ENCODE measurements at regions not wholly inside any gene's neighbourhood (a gene's known extent, or its start where the extent isn't known, plus 50 kb on each side); places are given as distances from the start of the nearest gene placed in this dataset.

GRCh38 chr12:4036671-4037271, 163.6 kb upstream of the PARP11 start:
- H3K27ac ChIP-seq = no peak overlapping the region
- DNase-seq (ENCODE audit: low spot score) = no peak
- 95% methylated on average over 9 of the region's 9 CpGs for WGBS
- H3K4me1 ChIP-seq (replicated peaks) = no peaks in the 10 kb centered on the region
- intact Hi-C loops (cut with DNase I) = loop anchor here (2.0 to 5.0 kb wide), 2 partner anchors 40 to 149 kb away; no protein-coding TSS in a partner anchor
- TF ChIP-seq CTCF (IDR thresholded peaks at IDR 0.05) (no peak), POLR2AphosphoS5 (IDR thresholded peaks at IDR 0.05) (no peak), POLR2A (IDR thresholded peaks at IDR 0.05) (no peak)
- H3K36me3 ChIP-seq = no peaks in the 10 kb centered on the region
- H3K4me3 ChIP-seq = no peak overlapping the region
- no peaks in the 10 kb centered on the region for H3K27me3 ChIP-seq (replicated peaks; ENCODE audit: insufficient read depth)
- no peaks in the 10 kb centered on the region for H3K9me3 ChIP-seq

DNA sequence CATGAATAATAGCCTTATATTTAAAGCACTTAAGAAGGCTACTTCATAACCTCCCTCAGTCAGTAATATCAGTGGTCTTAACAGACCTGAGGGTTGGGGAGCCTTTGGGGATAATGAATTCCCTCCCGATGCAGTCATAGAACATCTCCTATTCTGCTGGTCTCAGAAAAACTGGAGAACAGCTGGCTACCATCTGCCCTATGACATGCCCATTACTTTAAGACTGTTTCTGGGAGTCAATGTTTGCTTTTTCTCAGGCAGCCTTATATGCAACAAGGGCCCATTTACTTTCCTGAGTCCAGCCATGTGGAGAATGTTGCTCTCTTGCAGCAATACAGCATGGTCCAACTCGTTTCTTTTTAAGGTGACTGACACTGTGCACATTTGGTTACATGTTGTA, 161.7 kb upstream of the PARP11 start:
- Histone ChIP-seq H3K27ac (no peak overlapping the region), H3K9me3 (no peaks in the 10 kb centered on the region), H3K4me3 (no peak overlapping the region), H3K27me3 (replicated peaks; ENCODE audit: insufficient read depth) (no peaks in the 10 kb centered on the region), H3K4me1 (replicated peaks) (no peaks in the 10 kb centered on the region), H3K36me3 (no peaks in the 10 kb centered on the region)
- intact Hi-C loops (cut with DNase I) = loop anchor here (5.0 kb wide), 2 partner anchors 148 to 242 kb away; no protein-coding TSS in a partner anchor
- no peak for DNase-seq (ENCODE audit: low spot score)
- 57% methylated on average over 2 of the region's 2 CpGs for WGBS
- TF ChIP-seq POLR2A (IDR thresholded peaks at IDR 0.05) = no peak
- no peak for TF ChIP-seq POLR2AphosphoS5 (IDR thresholded peaks at IDR 0.05)
- TF ChIP-seq CTCF (IDR thresholded peaks at IDR 0.05) = no peak

- Histone ChIP-seq H3K36me3 (no peaks in the 10 kb centered on the region), H3K4me1 (replicated peaks) (no peaks in the 10 kb centered on the region), H3K27ac (no peak overlapping the region), H3K27me3 (replicated peaks; ENCODE audit: insufficient read depth) (no peaks in the 10 kb centered on the region), H3K4me3 (no peak overlapping the region), H3K9me3 (no peaks in the 10 kb centered on the region)
- intact Hi-C loops (cut with DNase I) = loop anchor here (5.0 kb wide), 1 partner anchor 244 kb away; no protein-coding TSS in a partner anchor
- no peak for DNase-seq (ENCODE audit: low spot score)
- 62% methylated on average over 5 of the region's 5 CpGs for WGBS
- no peak for TF ChIP-seq POLR2A (IDR thresholded peaks at IDR 0.05)
- no peak for TF ChIP-seq POLR2AphosphoS5 (IDR thresholded peaks at IDR 0.05)
These were observed 159.9 kb upstream of the PARP11 start for GRCh38 chr12:4032924-4033615.

DNA sequence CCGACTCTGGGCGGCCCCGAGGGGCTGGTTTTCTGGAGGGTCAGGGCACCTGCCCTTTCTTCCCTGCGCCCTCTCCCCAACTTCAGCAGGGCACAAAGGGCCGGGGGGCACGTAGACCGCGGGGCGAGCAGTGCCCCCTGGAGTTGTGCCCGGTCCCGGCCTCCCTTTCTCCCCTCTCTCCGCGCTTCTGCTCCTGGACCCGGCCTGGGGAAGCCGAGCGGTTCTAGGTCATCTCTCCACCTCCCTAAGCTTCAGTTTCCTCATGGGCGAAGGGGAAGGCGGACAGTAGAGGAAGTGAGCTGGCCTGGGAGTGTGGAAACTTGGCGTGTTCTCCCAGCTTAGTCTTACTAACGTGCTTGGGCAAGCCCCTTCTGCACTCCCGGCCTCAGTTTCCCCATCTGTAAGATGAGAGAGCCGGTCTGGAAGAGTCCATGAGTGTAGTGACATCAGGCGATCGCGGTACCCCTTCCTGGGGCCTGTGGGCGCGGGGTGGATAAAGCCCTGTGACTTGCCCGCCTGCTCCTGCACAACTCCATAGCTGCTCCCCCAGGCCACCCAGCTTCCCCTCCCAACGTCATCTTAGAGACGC, 158.6 kb upstream of the PARP11 start:
- peak overlapping the region in 1 of 2 donors; percentile 57 for H3K27ac ChIP-seq
- DNase-seq (ENCODE audit: low spot score) = peak; percentile 8
- intact Hi-C loops (cut with DNase I) = loop anchor here (5.0 kb wide), 1 partner anchor 246 kb away; no protein-coding TSS in a partner anchor
- H3K4me1 ChIP-seq (replicated peaks) = no peaks in the 10 kb centered on the region
- 51% methylated on average over 30 of the region's 30 CpGs for WGBS
- H3K36me3 ChIP-seq = no peaks in the 10 kb centered on the region
- peak overlapping the region; percentile 34 to 41 for H3K4me3 ChIP-seq
- TF ChIP-seq CTCF (IDR thresholded peaks at IDR 0.05) (no peak), POLR2AphosphoS5 (IDR thresholded peaks at IDR 0.05) (no peak), POLR2A (IDR thresholded peaks at IDR 0.05) (no peak)
- H3K27me3 ChIP-seq (replicated peaks; ENCODE audit: insufficient read depth) = no peaks in the 10 kb centered on the region
- H3K9me3 ChIP-seq = no peaks in the 10 kb centered on the region

DNA sequence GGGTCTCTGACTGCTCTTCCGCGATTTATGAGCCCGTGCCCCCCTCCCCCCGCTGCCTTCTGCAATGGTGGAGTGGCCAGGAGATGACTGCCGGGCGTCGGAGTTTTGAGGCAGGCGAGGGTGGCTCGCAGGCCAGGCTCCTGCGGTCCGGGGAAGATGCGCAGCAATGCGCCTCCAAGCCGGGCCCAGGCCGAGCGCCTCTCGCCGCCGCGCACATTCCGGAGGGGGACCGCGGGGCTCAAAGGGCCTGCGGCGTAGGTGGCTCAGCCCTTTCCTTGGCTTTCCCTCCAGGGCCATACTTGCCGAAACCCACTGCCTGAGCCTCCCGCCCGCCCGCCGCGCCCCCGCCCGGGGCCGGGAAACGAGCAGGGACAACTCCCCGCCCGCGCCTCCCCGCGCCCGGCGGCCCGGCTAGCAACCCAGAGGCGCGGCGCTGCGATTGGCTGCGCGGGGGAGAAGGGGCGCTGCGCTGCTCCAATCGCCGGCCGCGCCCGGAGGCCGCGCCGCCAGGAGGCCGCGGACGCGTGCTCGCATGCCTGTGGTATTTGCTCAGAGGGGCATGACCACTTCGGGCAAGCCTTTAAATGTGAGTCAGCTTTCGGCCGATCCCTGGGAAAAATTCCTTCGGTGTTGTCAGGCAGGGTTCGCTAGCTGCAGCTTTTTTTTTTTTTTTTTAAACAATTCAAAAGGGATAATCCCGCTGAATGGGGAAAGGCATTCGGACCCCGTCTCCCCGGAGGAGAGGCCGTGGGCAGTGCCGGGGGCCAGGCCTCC, 157.9 kb upstream of the PARP11 start:
- Histone ChIP-seq H3K4me3 (peak overlapping the region; percentile 34 to 41), H3K36me3 (no peaks in the 10 kb centered on the region), H3K27ac (peak overlapping the region; percentile 74 to 81), H3K9me3 (no peaks in the 10 kb centered on the region), H3K27me3 (replicated peaks; ENCODE audit: insufficient read depth) (no peaks in the 10 kb centered on the region), H3K4me1 (replicated peaks) (no peaks in the 10 kb centered on the region)
- peak; percentile 54 for TF ChIP-seq POLR2A (IDR thresholded peaks at IDR 0.05)
- peak in 2 of 4 experiments; percentile 9 to 42 for TF ChIP-seq CTCF (IDR thresholded peaks at IDR 0.05)
- TF ChIP-seq POLR2AphosphoS5 (IDR thresholded peaks at IDR 0.05) = peak; percentile 79
- intact Hi-C loops (cut with DNase I) = loop anchor here (5.0 kb wide), 1 partner anchor 246 kb away; no protein-coding TSS in a partner anchor
- peak; percentile 90 for DNase-seq (ENCODE audit: low spot score)
- WGBS = under 1% methylated on average over 60 of the region's 75 CpGs
